Esophagus squamous epithelium (tissue), 4 donors: ENCODE measurements at regions not wholly inside any gene's neighbourhood (a gene's known extent, or its start where the extent isn't known, plus 50 kb on each side); places are given as distances from the start of the nearest gene placed in this dataset.

Experiments used
- CTCF ChIP-seq, 6 experiments: fragments of 450-650 bp in 4 of 6; fragments of 200-600 bp in 2 of 6; sonication (generic) in 2 of 6; IDR thresholded peaks; one replicate each; pipeline ENCODE4 v1.5.1; 2016 to 2019; ENCODE audit warnings: antibody characterized with exemption in 6 of 6, mild to moderate bottlenecking in 4 of 6, moderate library complexity in 4 of 6
- POLR2A ChIP-seq, 4 donors: fragments of 450-650 bp; IDR thresholded peaks; one replicate each; pipeline ENCODE4 v1.6.1; 2017; ENCODE audit warnings: antibody characterized with exemption in 4 of 4, mild to moderate bottlenecking in 4 of 4, moderate library complexity in 3 of 4

GRCh38 chr1:161427733-161428516 is 60.2 kb upstream of the CFAP126 start:
- TF ChIP-seq CTCF (IDR thresholded peaks at IDR 0.05) (no peak), POLR2A (IDR thresholded peaks at IDR 0.05) (no peak)
